GDM1 (cell line): ENCODE measurements at regions not wholly inside any gene's neighbourhood (a gene's known extent, or its start where the extent isn't known, plus 50 kb on each side); places are given as distances from the start of the nearest gene placed in this dataset.

ENCODE experiments used
- DNase-seq: peaks from one replicate; lab custom pipeline; 2025; lab: John Stamatoyannopoulos, UW

- DNase-seq, result no peak
Observed at GRCh38 chr3:152957491-152957890, 122.6 kb downstream of the P2RY1 start.

DNA sequence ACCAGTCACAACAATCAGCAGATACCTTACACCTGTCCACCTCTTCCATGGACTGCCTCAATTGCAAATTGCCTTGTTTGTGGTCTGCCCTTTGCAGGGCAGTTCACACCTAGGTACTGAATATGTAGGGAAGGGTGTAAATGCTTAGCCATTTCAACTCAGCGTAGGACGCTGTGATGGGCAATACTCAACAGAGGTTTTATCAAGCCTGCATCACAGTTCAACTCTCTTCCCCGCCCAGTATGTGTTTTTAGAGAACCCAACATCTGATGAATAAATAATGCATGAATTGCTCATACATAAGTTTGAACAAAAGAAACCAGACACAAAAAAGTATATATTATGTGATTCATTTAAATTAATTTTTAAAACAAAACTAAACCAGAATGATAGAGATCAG lies 124.4 kb downstream of the P2RY1 start:
- no peak for DNase-seq

DNA sequence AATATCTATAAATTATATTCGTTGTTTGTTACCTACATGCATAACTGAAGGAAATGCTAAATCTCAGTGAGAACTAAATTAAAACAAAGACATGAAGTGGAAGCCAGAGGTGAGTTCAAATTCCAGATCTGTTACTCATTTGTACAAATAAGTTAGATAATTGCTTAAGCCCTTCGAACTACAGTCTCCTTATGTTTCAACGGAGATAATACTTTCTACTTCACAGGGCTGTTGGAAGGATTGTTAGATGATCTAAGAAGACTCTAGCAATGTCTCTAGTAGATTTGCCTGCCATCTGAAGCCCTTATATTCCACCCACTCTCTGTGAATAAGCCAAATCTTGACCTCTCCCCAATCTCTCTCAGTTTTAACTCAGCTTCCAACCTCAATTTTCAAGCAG lies 125.8 kb downstream of the P2RY1 start:
- no peak for DNase-seq

- peak; percentile 11 for DNase-seq
Observed at GRCh38 chr3:152961323-152961722, 126.4 kb downstream of the P2RY1 start.

DNA sequence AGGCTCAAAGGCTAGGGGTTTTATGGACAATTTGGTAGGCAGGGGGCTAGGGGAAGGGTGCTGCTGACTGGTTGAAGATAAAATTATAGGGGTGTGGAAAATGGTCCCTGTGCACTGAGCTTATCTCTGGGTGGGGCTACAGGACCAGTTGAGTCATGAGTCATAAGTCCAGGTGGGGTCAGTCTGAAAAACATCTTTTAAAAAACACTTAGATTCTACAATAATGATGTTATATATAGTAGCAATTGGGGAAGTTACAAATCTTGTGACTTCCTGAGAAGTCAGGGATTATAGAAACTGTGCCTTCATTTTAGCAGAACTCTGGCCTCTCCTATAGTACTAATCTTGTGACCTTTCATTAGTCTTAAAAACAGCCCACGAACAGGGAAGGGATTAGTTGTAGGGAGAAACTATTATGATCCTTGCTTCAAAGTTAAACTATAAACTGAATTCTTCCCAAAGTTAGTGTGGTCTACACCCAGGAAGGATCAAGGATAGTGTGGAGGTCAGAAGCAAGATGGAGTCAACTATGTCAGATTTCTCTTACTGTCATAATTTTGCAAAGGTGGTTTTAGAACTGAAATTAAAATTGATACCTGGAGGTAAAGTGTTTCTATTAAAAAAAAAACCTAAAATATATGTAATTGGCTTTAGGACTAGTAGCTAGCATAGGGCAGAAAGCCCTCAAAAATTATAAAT lies 130.1 kb downstream of the P2RY1 start:
- no peak for DNase-seq

DNA sequence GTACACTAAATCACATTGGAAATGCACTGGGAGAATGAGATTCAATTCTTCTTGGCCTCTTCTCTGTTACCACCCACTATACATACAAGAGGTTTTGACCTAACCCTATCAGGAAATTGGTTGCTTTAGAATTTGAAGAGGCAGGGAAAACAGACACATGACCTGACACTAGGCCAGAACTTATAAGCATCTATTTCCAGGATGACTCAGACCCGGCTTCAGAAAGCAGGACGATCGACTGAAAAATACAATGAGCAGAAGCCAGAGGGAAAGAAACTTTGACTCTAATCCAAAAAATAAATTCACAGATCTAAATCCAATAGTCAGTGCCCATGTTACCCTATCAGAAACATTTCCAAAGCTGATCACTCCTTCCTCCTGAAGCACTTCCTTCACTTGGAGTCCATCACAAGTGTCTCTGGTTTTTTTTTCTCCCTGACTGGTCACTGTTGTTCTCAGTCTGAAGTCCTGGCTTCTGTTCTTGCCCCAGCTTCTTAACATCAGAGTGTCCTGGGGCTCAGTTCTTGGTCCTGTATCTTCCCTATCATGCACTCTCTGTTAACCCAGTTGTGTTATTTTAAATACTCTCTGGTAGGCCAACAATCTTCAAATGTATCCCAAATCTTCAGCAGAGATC lies 133.6 kb downstream of the P2RY1 start:
- DNase-seq, result no peak

DNA sequence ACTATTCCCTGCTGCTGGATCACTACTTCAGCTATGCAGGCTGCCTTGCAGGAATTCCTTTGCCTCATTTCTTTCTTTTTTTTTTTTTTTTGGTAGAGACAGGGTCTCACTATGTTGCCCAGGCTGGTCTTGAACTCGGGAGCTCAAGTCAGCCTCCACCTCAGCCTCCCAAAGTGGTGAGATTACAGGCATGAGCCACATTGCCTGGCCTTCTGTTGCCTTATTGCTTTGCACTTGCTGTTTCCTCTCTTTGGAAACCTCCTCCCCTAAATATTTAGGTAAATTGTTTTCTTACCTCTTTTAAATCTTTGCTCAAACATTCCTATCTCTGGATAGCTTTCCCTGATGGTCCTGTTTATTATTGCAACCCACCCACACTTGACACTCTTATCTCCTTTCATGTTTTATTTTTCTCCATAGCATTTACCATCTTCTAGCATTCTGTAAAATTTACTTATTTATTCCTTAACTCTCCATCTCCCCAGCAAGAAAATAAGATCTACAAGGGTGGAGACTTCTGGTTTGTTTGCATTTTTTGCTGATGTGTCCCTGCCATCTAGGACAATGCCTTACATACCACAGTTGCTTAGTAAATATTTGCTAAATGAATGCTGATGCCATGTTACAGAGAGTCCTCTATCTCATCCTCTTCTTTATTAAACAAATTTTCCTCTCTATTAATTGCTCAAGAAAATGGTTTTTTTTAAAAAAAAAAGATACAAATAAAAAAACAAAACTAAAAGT lies 134.8 kb downstream of the P2RY1 start:
- no peak for DNase-seq

GRCh38 chr3:152970851-152971250 lies 135.9 kb downstream of the P2RY1 start:
- DNase-seq, result no peak

DNA sequence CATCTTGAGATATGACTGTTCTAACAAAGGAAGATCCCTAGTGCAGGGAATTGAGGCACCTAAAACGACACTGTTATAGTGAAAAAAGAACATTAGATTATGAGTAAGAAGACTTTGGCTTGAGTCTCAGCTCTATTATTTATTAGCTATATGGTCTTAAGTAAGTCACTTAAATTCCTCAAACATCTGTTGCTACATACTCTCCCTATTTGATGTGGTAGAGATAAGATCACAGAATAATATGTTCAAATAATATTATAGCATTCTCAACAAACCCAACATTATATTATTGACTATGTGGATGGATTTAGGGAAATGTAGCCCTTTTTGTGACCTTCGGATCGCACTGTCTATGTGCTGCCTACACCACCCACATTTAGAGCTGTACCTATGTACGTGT lies 136.9 kb downstream of the P2RY1 start:
- no peak for DNase-seq

- no peak for DNase-seq
Observed at GRCh38 chr3:152973575-152973974, 138.6 kb downstream of the P2RY1 start.

DNA sequence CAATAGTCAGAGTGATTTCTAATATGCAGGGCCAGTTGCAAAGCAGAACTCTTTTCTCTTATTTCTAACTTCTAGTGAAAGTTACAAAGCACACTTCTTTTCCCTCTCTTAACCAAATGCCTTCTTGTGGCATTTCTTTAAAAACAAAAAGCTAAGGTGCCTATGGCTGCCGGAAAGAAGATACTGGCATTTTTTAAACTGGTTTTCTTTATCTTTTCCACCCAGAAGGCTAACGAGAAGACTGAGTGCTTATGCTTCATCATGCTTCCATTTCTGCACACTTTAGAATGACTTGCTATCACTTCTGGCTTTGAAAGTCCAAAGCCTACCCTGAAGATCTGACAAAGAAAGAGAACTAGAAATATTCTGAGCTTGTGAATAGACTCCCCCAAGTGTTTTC lies 141.3 kb downstream of the P2RY1 start:
- DNase-seq, result peak; percentile 13

GRCh38 chr3:152977366-152977765 lies 142.4 kb downstream of the P2RY1 start:
- no peak for DNase-seq

DNA sequence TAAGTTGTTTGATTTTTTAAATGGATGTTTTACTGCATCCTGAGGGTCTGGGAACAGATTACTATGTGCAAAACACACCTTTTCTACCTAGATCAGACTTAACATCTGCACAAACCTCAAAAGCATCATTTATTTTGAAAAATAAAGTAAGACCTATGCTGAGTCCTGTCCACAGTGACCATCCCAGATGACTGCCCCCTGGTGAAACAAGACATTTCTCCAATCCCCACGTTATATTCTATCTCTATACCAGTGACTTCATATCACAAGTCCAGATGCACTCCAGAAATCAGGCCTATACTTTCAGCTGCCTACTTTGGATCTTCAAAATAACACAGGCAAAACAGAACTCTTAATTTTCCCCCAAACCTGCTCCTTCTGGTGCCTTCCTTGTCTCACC lies 143.2 kb downstream of the P2RY1 start:
- DNase-seq, result no peak

DNA sequence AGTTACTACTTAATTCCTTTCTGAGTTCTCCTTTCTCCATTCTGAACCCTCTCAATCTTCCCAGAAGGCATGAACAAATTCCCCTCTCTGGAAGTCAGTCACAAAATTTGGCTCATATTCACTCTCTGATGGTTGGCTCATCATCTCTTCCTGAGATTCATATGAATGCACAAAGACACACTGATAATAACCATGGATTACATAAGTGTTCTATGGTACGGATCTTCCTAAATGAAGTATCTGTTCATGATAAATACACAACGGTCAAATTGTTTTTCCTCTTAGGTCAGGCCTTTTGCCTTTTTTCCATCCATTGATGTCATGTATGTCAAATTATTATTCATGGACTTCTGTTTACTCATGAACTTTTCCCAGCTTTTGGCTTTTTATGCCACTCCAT lies 162.6 kb downstream of the P2RY1 start:
- no peak for DNase-seq

GRCh38 chr3:152998591-152998990 lies 163.4 kb upstream of the RAP2B start:
- no peak for DNase-seq

- no peak for DNase-seq
Observed at GRCh38 chr3:153000325-153000724, 161.7 kb upstream of the RAP2B start.

- DNase-seq, result no peak
Observed at GRCh38 chr3:153001210-153002078, 160.6 kb upstream of the RAP2B start.

DNA sequence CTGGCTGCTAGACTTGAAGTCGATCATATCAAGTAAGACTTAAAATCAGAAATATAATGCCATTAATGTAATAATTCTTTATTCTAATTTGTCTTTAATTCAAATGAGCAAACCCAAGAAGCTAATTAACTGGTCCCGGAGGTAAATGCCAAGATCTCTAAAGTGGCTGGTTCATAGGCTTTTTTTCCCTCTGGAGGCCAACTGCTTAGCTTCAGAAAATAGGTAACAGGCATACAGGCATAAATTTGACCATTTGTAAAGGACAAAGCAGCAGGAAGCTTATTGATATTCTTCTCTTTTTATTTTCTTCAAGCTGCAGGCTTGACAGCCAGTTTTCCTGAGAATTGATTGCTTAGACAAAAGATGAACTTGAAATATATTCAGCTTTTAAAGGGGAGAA lies 158.6 kb upstream of the RAP2B start:
- no peak for DNase-seq

DNA sequence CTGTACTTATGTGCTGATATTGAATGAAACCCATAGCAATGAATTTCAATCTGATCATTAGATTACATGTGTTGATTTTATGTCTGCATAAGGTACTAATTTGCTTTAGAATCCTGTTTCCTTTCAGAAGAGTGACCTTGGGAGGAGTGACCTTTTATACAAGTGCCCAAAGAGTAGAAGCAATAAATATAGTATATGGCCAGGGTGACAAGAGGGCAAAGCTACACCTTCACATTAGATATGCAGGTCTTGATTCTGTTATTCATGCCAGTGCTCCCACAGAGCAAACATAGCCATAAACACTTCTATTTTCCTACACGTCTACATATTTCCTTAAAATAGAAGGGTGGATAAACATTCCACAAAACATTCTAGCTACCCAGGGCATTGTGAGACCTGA lies 158.2 kb upstream of the RAP2B start:
- DNase-seq, result no peak

GRCh38 chr3:153008226-153008625 lies 153.8 kb upstream of the RAP2B start:
- DNase-seq, result no peak

DNA sequence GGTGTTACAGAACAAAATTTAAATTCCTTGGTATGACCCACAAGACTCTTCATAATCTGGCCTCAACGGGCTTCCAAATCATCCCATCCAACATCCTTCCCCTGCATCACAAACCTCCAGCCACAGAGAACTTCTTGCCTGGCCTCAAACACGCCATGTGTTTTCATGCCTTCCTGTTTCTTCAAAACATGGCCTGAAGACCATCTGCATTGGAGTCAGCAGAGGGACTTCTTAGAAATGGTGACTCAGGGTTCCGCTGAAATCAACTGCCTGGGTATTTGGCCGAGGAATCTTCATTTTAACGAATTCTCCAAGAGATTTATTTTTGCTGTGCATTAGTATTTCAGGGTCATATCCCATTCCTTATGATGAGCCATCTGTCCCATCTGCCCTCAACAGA lies 138.1 kb upstream of the RAP2B start:
- no peak for DNase-seq

GRCh38 chr3:153026026-153026425 lies 136.0 kb upstream of the RAP2B start:
- DNase-seq, result no peak
